Suprapubic skin (tissue), 4 donors: ENCODE measurements at regions not wholly inside any gene's neighbourhood (a gene's known extent, or its start where the extent isn't known, plus 50 kb on each side); places are given as distances from the start of the nearest gene placed in this dataset.

Source experiments
- DNase-seq, 2 donors: peaks; one replicate each; pipeline ENCODE4 v3.0.0-alpha.2; 2019; ENCODE audit warnings: low spot score in 2 of 2
- H3K27ac ChIP-seq: fragments of 200-600 bp; sonication (generic); one replicate; pipeline ENCODE4 v1.5.1; 2019
- H3K27me3 ChIP-seq: fragments of 200-600 bp; sonication (generic); one replicate; pipeline ENCODE4 v1.5.1; 2019
- H3K36me3 ChIP-seq: fragments of 200-600 bp; sonication (generic); one replicate; pipeline ENCODE4 v1.5.1; 2019
- H3K4me1 ChIP-seq: fragments of 200-600 bp; sonication (generic); one replicate; pipeline ENCODE4 v1.5.1; 2019
- H3K4me3 ChIP-seq: fragments of 200-600 bp; sonication (generic); one replicate; pipeline ENCODE4 v1.5.1; 2019; ENCODE audit warnings: mild to moderate bottlenecking
- H3K9me3 ChIP-seq: fragments of 200-600 bp; sonication (generic); one replicate; pipeline ENCODE4 v1.5.1; 2019
- CTCF ChIP-seq, 2 donors: fragments of 200-600 bp in 1 of 2; fragments of 450-650 bp in 1 of 2; sonication (generic) in 1 of 2; IDR thresholded peaks; one replicate each; pipeline ENCODE4 v1.5.1; 2016 to 2019; ENCODE audit warnings: antibody characterized with exemption in 2 of 2, mild to moderate bottlenecking in 1 of 2, moderate library complexity in 1 of 2
- EP300 ChIP-seq: sonication (generic); formaldehyde crosslinking; IDR thresholded peaks from one replicate; pipeline ENCODE4 v1.6.1; 2017; ENCODE audit warnings: antibody characterized with exemption
- POLR2A ChIP-seq, 2 donors: fragments of 450-650 bp; IDR thresholded peaks; one replicate each; pipeline ENCODE4 v1.6.1; 2017; ENCODE audit warnings: antibody characterized with exemption in 2 of 2, mild to moderate bottlenecking in 2 of 2, moderate library complexity in 2 of 2
- POLR2AphosphoS5 ChIP-seq, 3 donors: sonication (generic); formaldehyde crosslinking; IDR thresholded peaks; one replicate each; pipeline ENCODE4 v1.6.1; 2017; ENCODE audit warnings: antibody characterized with exemption in 3 of 3
- WGBS: methylation state at CpG from one replicate; pipeline ENCODE4 v1.1.5; 2018; 5-methylcytosine and 5-hydroxymethylcytosine counted together

GRCh38 chr9:108444400-108445358 is 411.1 kb downstream of the ACTL7B start:
- Histone ChIP-seq H3K4me1 (peaks cover 61% of the 10 kb centered on the region), H3K36me3 (no peaks in the 10 kb centered on the region), H3K27me3 (no peaks in the 10 kb centered on the region), H3K4me3 (peak overlapping the region; percentile 43), H3K27ac (peak overlapping the region; percentile 95), H3K9me3 (no peaks in the 10 kb centered on the region)
- TF ChIP-seq POLR2AphosphoS5 (IDR thresholded peaks at IDR 0.05) (peak in 2 of 3 donors; percentile 65 to 68), CTCF (IDR thresholded peaks at IDR 0.05) (no peak), POLR2A (IDR thresholded peaks at IDR 0.05) (no peak), EP300 (no peak)
- WGBS: 19% methylated on average over 4 of the region's 5 CpGs
- DNase-seq: peak in 1 of 2 donors; percentile 73

- no peaks in the 10 kb centered on the region for H3K36me3 ChIP-seq
- no peaks in the 10 kb centered on the region for H3K9me3 ChIP-seq
- H3K27me3 ChIP-seq: no peaks in the 10 kb centered on the region
- H3K27ac ChIP-seq: peak overlapping the region; percentile 95
- peak in 1 of 2 donors; percentile 5 for TF ChIP-seq CTCF (IDR thresholded peaks at IDR 0.05)
- no peak for TF ChIP-seq EP300
- DNase-seq: no peak
- H3K4me3 ChIP-seq: peak overlapping the region; percentile 43
- peaks cover 67% of the 10 kb centered on the region for H3K4me1 ChIP-seq
- 17% methylated on average over 3 of the region's 3 CpGs for WGBS
Observed at GRCh38 chr9:108443741-108444140, 412.0 kb downstream of the ACTL7B start.

DNA sequence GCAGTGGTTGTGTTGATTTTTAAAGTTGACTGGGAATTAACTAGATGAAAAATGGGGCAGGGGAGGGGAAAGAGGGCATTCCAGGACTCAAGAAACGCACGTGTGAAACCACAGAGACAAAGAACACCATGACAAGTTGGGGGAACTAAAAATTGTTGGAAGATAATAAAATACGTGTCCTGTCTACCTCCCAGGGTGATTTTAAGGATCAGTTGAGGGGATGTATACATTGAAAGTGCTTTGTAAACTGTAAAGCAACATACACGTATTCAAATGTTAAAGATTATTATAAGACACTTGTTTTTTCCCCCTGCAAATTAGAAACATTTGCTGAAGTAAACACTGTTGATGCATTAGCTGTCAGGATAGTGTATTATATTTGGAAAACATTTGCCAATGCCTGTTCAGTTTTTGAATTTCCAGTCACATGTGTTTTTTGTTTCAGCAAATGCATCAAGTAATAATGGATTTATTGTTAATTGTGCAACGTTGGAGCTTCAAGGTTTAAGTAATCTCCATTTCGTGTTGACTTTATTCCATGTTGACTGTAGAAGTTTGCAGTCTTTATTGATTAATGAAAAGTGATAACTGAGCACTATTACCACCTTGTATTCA is 412.7 kb downstream of the ACTL7B start:
- Histone ChIP-seq H3K27ac (peak overlapping the region; percentile 95), H3K36me3 (no peaks in the 10 kb centered on the region), H3K27me3 (no peaks in the 10 kb centered on the region), H3K9me3 (no peaks in the 10 kb centered on the region), H3K4me3 (peak overlapping the region; percentile 43), H3K4me1 (peaks cover 67% of the 10 kb centered on the region)
- no peak for DNase-seq
- 18% methylated on average over 6 of the region's 6 CpGs for WGBS
- TF ChIP-seq POLR2A (IDR thresholded peaks at IDR 0.05): no peak
- no peak for TF ChIP-seq EP300
- no peak for TF ChIP-seq POLR2AphosphoS5 (IDR thresholded peaks at IDR 0.05)

GRCh38 chr9:108442627-108443018 is 413.2 kb downstream of the ACTL7B start:
- Histone ChIP-seq H3K36me3 (no peaks in the 10 kb centered on the region), H3K27ac (peak overlapping the region; percentile 95), H3K9me3 (no peaks in the 10 kb centered on the region), H3K4me1 (peaks cover 67% of the 10 kb centered on the region), H3K27me3 (no peaks in the 10 kb centered on the region), H3K4me3 (peak overlapping the region; percentile 43)
- TF ChIP-seq POLR2AphosphoS5 (IDR thresholded peaks at IDR 0.05) (no peak), EP300 (no peak), CTCF (IDR thresholded peaks at IDR 0.05) (no peak), POLR2A (IDR thresholded peaks at IDR 0.05) (no peak)
- WGBS: 61% methylated on average over 3 of the region's 3 CpGs
- no peak for DNase-seq

GRCh38 chr9:108441726-108442125 is 414.1 kb downstream of the ACTL7B start:
- Histone ChIP-seq H3K36me3 (no peaks in the 10 kb centered on the region), H3K27me3 (no peaks in the 10 kb centered on the region), H3K4me3 (no peak overlapping the region), H3K27ac (peak overlapping the region; percentile 95), H3K9me3 (no peaks in the 10 kb centered on the region), H3K4me1 (peaks cover 67% of the 10 kb centered on the region)
- no peak for TF ChIP-seq POLR2AphosphoS5 (IDR thresholded peaks at IDR 0.05)
- no peak for TF ChIP-seq CTCF (IDR thresholded peaks at IDR 0.05)
- no peak for TF ChIP-seq POLR2A (IDR thresholded peaks at IDR 0.05)
- no peak for TF ChIP-seq EP300
- no peak for DNase-seq
